Progenitor cell of endocrine pancreas (in vitro differentiated cells): ENCODE measurements at regions not wholly inside any gene's neighbourhood (a gene's known extent, or its start where the extent isn't known, plus 50 kb on each side); places are given as distances from the start of the nearest gene placed in this dataset.

ENCODE experiments used
- DNase-seq: peaks from one replicate; pipeline ENCODE4 v3.0.0; 2021; ENCODE audit warnings: low spot score; ENCODE audit not compliant: unreplicated experiment
- H3K27ac Mint-ChIP-seq: 2 replicates; pipeline ENCODE4 v1.8.0; 2021; ENCODE audit warnings: mild to moderate bottlenecking, moderate library complexity, mixed read lengths
- H3K27me3 Mint-ChIP-seq: 2 replicates; pipeline ENCODE4 v1.8.0; 2021; ENCODE audit warnings: mixed read lengths
- H3K36me3 Mint-ChIP-seq: 2 replicates; pipeline ENCODE4 v1.8.0; 2022; ENCODE audit warnings: mixed read lengths; ENCODE audit not compliant: insufficient read depth
- H3K4me1 Mint-ChIP-seq: 2 replicates; pipeline ENCODE4 v1.8.0; 2021; ENCODE audit warnings: low read depth, mixed read lengths
- H3K4me3 Mint-ChIP-seq: 2 replicates; pipeline ENCODE4 v1.8.0; 2021; ENCODE audit warnings: low read depth, mild to moderate bottlenecking, moderate library complexity, mixed read lengths
- H3K9me3 Mint-ChIP-seq: 2 replicates; pipeline ENCODE4 v1.8.0; 2021; ENCODE audit warnings: low read depth, mixed read lengths
- CTCF ChIP-seq: fragments of 200-600 bp; sonication (generic); IDR thresholded peaks from one replicate; pipeline ENCODE4 v1.5.0; 2021; ENCODE audit warnings: antibody characterized with exemption, mild to moderate bottlenecking; ENCODE audit not compliant: unreplicated experiment

- no peak overlapping the region for H3K27ac Mint-ChIP-seq
- no peak for TF ChIP-seq CTCF
- H3K4me3 Mint-ChIP-seq = no peak overlapping the region
- no peaks in the 10 kb centered on the region for H3K4me1 Mint-ChIP-seq
- H3K36me3 Mint-ChIP-seq = no peaks in the 10 kb centered on the region
- no peak for DNase-seq
- peaks cover 5% of the 10 kb centered on the region for H3K9me3 Mint-ChIP-seq
- peaks cover 11% of the 10 kb centered on the region for H3K27me3 Mint-ChIP-seq
These were observed 287.5 kb upstream of the EEF2KMT start for GRCh38 chr16:5385115-5385514.

- Mint-ChIP-seq H3K27ac (no peak overlapping the region), H3K36me3 (no peaks in the 10 kb centered on the region), H3K27me3 (peaks cover 15% of the 10 kb centered on the region), H3K4me1 (no peaks in the 10 kb centered on the region), H3K4me3 (no peak overlapping the region), H3K9me3 (peaks cover 5% of the 10 kb centered on the region)
- DNase-seq = no peak
- no peak for TF ChIP-seq CTCF
These were observed 286.1 kb upstream of the EEF2KMT start for GRCh38 chr16:5383737-5384136.

- Mint-ChIP-seq H3K9me3 (peaks cover 1% of the 10 kb centered on the region), H3K27me3 (peaks cover 19% of the 10 kb centered on the region), H3K4me3 (no peak overlapping the region), H3K36me3 (no peaks in the 10 kb centered on the region), H3K27ac (no peak overlapping the region), H3K4me1 (no peaks in the 10 kb centered on the region)
- no peak for DNase-seq
- TF ChIP-seq CTCF = no peak
These were observed 284.9 kb upstream of the EEF2KMT start for GRCh38 chr16:5382484-5382883.

GRCh38 chr16:5381481-5381880 lies 283.9 kb upstream of the EEF2KMT start:
- no peak for TF ChIP-seq CTCF
- H3K9me3 Mint-ChIP-seq = no peaks in the 10 kb centered on the region
- H3K4me1 Mint-ChIP-seq = no peaks in the 10 kb centered on the region
- peaks cover 28% of the 10 kb centered on the region for H3K27me3 Mint-ChIP-seq
- no peak overlapping the region for H3K27ac Mint-ChIP-seq
- H3K36me3 Mint-ChIP-seq = no peaks in the 10 kb centered on the region
- no peak overlapping the region for H3K4me3 Mint-ChIP-seq
- no peak for DNase-seq

- Mint-ChIP-seq H3K27me3 (peaks cover 36% of the 10 kb centered on the region), H3K9me3 (no peaks in the 10 kb centered on the region), H3K4me3 (no peak overlapping the region), H3K4me1 (no peaks in the 10 kb centered on the region), H3K27ac (no peak overlapping the region), H3K36me3 (no peaks in the 10 kb centered on the region)
- no peak for TF ChIP-seq CTCF
- DNase-seq = no peak
These were observed 282.4 kb upstream of the EEF2KMT start for GRCh38 chr16:5379954-5380353.

GRCh38 chr16:5378531-5378930 lies 280.9 kb upstream of the EEF2KMT start:
- Mint-ChIP-seq H3K4me3 (no peak overlapping the region), H3K27ac (no peak overlapping the region), H3K9me3 (no peaks in the 10 kb centered on the region), H3K27me3 (peaks cover 39% of the 10 kb centered on the region), H3K36me3 (no peaks in the 10 kb centered on the region), H3K4me1 (no peaks in the 10 kb centered on the region)
- DNase-seq = no peak
- TF ChIP-seq CTCF = no peak
